ENCODE measurements at regions not wholly inside any gene's neighbourhood (a gene's known extent, or its start where the extent isn't known, plus 50 kb on each side); places are given as distances from the start of the nearest gene placed in this dataset.
A peak's percentile ranks its signal among the peaks of the same experiment; 100 is the strongest.

DNA sequence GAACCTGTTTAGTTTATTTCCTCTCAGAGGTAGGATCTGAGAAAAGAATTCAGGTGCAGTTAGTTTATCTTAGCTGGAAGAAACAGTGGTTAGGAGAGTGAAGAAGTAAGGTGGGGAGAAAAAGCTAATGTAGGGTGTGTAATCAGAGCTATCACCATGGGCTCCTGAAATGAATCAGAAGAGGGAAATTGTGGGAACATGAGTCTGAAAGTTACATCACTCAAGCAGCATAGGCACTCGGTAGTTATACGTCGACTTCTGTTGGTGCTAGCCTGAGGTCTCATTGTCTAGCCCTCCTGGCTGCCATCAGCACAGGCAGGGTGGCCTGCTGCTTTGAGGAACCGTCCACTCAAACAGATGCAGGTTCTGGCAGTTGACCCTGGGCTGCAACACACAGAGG lies 56.7 kb upstream of the NPR3 start:
- peak; percentile 0 for DNase-seq

All from activated CD4-positive, alpha-beta T cell treated with anti-CD3 and anti-CD28 coated beads, Interleukin-2, amount 50 U/mL, for 16 hours (primary cell).